ENCODE measurements at regions not wholly inside any gene's neighbourhood (a gene's known extent, or its start where the extent isn't known, plus 50 kb on each side); places are given as distances from the start of the nearest gene placed in this dataset.

- Histone ChIP-seq H3K4me1 (ENCODE audit: insufficient read depth) (peaks cover 24% of the 10 kb centered on the region), H3K36me3 (ENCODE audit: insufficient read depth) (no peaks in the 10 kb centered on the region), H3K27me3 (ENCODE audit: insufficient read depth) (no peaks in the 10 kb centered on the region), H2AFZ (no peak overlapping the region), H4K20me1 (replicated peaks; ENCODE audit: insufficient read depth) (no peaks in the 10 kb centered on the region), H3K9me2 (ENCODE audit: insufficient read depth) (no peaks in the 10 kb centered on the region), H3K79me2 (replicated peaks; ENCODE audit: insufficient read depth) (no peaks in the 10 kb centered on the region), H3K27ac (ENCODE audit: low read depth) (no peak overlapping the region), H3K4me2 (no peak overlapping the region), H3K4me3 (no peak overlapping the region), H3F3A (replicated peaks; ENCODE audit: low read depth) (no peaks in the 10 kb centered on the region)
- Mint-ChIP-seq H3K4me1 (peaks cover 15% of the 10 kb centered on the region), H3K4me3 (no peak overlapping the region), H3K36me3 (ENCODE audit: low read depth) (no peaks in the 10 kb centered on the region), H3K9me3 (no peaks in the 10 kb centered on the region), H3K27me3 (ENCODE audit: insufficient read depth, low read depth, poor library complexity) (peaks cover 2% of the 10 kb centered on the region), H3K27ac (no peak overlapping the region)
- no peak for DNase-seq (ENCODE audit: low spot score)
- TF ChIP-seq, protein P1, sequence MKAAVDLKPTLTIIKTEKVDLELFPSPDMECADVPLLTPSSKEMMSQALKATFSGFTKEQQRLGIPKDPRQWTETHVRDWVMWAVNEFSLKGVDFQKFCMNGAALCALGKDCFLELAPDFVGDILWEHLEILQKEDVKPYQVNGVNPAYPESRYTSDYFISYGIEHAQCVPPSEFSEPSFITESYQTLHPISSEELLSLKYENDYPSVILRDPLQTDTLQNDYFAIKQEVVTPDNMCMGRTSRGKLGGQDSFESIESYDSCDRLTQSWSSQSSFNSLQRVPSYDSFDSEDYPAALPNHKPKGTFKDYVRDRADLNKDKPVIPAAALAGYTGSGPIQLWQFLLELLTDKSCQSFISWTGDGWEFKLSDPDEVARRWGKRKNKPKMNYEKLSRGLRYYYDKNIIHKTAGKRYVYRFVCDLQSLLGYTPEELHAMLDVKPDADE (IDR thresholded peaks at IDR 0.05): no peak
- TF ChIP-seq EZH2phosphoT487 (IDR thresholded peaks at IDR 0.05; ENCODE audit: unreplicated experiment) (no peak), ZNF331 (CRISPR knock-in tag; IDR thresholded peaks at IDR 0.05; ENCODE audit: low read depth) (no peak), CTCF (conservative IDR thresholded peaks at IDR 0.05; ENCODE audit: low read depth in 2 of 2) (no peak), STAT1 (IDR thresholded peaks at IDR 0.05; ENCODE audit: unreplicated experiment) (no peak), ZNF114 (CRISPR knock-in tag; IDR thresholded peaks at IDR 0.05) (no peak), NANOG (IDR thresholded peaks at IDR 0.05; ENCODE audit: borderline replicate concordance) (no peak), JUNB (IDR thresholded peaks at IDR 0.05; ENCODE audit: unreplicated experiment) (no peak), CREB1 (CRISPR knock-in tag; IDR thresholded peaks at IDR 0.05; ENCODE audit: low read depth) (no peak), REST (IDR thresholded peaks at IDR 0.05; ENCODE audit: unreplicated experiment) (no peak), POLR2AphosphoS5 (IDR thresholded peaks at IDR 0.05; ENCODE audit: low read depth) (no peak), EZH2 (IDR thresholded peaks at IDR 0.05; ENCODE audit: low read depth, unreplicated experiment) (no peak)
- TF ChIP-seq, protein P2, sequence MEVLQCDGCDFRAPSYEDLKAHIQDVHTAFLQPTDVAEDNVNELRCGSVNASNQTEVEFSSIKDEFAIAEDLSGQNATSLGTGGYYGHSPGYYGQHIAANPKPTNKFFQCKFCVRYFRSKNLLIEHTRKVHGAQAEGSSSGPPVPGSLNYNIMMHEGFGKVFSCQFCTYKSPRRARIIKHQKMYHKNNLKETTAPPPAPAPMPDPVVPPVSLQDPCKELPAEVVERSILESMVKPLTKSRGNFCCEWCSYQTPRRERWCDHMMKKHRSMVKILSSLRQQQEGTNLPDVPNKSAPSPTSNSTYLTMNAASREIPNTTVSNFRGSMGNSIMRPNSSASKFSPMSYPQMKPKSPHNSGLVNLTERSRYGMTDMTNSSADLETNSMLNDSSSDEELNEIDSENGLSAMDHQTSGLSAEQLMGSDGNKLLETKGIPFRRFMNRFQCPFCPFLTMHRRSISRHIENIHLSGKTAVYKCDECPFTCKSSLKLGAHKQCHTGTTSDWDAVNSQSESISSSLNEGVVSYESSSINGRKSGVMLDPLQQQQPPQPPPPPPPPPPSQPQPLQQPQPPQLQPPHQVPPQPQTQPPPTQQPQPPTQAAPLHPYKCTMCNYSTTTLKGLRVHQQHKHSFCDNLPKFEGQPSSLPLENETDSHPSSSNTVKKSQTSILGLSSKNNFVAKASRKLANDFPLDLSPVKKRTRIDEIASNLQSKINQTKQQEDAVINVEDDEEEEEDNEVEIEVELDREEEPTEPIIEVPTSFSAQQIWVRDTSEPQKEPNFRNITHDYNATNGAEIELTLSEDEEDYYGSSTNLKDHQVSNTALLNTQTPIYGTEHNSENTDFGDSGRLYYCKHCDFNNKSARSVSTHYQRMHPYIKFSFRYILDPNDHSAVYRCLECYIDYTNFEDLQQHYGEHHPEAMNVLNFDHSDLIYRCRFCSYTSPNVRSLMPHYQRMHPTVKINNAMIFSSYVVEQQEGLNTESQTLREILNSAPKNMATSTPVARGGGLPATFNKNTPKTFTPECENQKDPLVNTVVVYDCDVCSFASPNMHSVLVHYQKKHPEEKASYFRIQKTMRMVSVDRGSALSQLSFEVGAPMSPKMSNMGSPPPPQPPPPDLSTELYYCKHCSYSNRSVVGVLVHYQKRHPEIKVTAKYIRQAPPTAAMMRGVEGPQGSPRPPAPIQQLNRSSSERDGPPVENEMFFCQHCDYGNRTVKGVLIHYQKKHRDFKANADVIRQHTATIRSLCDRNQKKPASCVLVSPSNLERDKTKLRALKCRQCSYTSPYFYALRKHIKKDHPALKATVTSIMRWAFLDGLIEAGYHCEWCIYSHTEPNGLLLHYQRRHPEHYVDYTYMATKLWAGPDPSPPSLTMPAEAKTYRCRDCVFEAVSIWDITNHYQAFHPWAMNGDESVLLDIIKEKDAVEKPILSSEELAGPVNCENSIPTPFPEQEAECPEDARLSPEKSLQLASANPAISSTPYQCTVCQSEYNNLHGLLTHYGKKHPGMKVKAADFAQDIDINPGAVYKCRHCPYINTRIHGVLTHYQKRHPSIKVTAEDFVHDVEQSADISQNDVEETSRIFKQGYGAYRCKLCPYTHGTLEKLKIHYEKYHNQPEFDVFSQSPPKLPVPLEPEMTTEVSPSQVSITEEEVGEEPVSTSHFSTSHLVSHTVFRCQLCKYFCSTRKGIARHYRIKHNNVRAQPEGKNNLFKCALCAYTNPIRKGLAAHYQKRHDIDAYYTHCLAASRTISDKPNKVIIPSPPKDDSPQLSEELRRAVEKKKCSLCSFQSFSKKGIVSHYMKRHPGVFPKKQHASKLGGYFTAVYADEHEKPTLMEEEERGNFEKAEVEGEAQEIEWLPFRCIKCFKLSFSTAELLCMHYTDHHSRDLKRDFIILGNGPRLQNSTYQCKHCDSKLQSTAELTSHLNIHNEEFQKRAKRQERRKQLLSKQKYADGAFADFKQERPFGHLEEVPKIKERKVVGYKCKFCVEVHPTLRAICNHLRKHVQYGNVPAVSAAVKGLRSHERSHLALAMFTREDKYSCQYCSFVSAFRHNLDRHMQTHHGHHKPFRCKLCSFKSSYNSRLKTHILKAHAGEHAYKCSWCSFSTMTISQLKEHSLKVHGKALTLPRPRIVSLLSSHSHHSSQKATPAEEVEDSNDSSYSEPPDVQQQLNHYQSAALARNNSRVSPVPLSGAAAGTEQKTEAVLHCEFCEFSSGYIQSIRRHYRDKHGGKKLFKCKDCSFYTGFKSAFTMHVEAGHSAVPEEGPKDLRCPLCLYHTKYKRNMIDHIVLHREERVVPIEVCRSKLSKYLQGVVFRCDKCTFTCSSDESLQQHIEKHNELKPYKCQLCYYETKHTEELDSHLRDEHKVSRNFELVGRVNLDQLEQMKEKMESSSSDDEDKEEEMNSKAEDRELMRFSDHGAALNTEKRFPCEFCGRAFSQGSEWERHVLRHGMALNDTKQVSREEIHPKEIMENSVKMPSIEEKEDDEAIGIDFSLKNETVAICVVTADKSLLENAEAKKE (CRISPR knock-in tag; IDR thresholded peaks at IDR 0.05): no peak
- no peak for ATAC-seq
These were observed 537.9 kb downstream of the CD83 start for GRCh38 chr6:14655201-14656061.
